Esophagus (tissue), 2 donors: ENCODE measurements at regions not wholly inside any gene's neighbourhood (a gene's known extent, or its start where the extent isn't known, plus 50 kb on each side); places are given as distances from the start of the nearest gene placed in this dataset.

Experiments used
- H3K27ac ChIP-seq, 2 donors: one replicate each; pipeline ENCODE4 v1.5.1; 2013; ENCODE audit warnings: low read depth in 2 of 2, mild to moderate bottlenecking in 2 of 2, inconsistent platforms in 1 of 2, low read length in 1 of 2, moderate library complexity in 1 of 2
- H3K27me3 ChIP-seq, 2 donors: one replicate each; pipeline ENCODE4 v1.6.1; 2013; ENCODE audit warnings: low read length in 2 of 2, control low read depth in 1 of 2, mild to moderate bottlenecking in 1 of 2; ENCODE audit not compliant: insufficient read depth in 2 of 2, control insufficient read depth in 1 of 2
- H3K36me3 ChIP-seq, 2 donors: one replicate each; pipeline ENCODE4 v1.6.1; 2013; ENCODE audit warnings: low read length in 1 of 2; ENCODE audit not compliant: control insufficient read depth in 2 of 2, insufficient read depth in 2 of 2
- H3K4me1 ChIP-seq, 2 donors: one replicate each; pipeline ENCODE4 v1.6.1; 2013; ENCODE audit warnings: low read length in 1 of 2; ENCODE audit not compliant: control insufficient read depth in 2 of 2, insufficient read depth in 2 of 2
- H3K4me3 ChIP-seq, 2 donors: one replicate each; pipeline ENCODE4 v1.5.1; 2013; ENCODE audit warnings: low read length in 2 of 2, mild to moderate bottlenecking in 2 of 2, low read depth in 1 of 2, moderate library complexity in 1 of 2
- H3K9me3 ChIP-seq, 2 donors: one replicate each; pipeline ENCODE4 v1.6.1; 2013; ENCODE audit warnings: mild to moderate bottlenecking in 2 of 2, low read depth in 1 of 2, low read length in 1 of 2, moderate library complexity in 1 of 2; ENCODE audit not compliant: control insufficient read depth in 2 of 2, insufficient read depth in 1 of 2
- WGBS, 2 donors: extraction: QIAGEN DNeasy Blood & Tissue Kit; methylation state at CpG; one replicate each; pipeline ENCODE4 v1.1.7; 2013; 5-methylcytosine and 5-hydroxymethylcytosine counted together
- donor health status: healthy with polysubstance abuse.
- donor health status: Bipolar disorder and iron deficiency.

GRCh38 chr21:35578347-35578782 is 482.0 kb downstream of the SETD4 start:
- Histone ChIP-seq H3K36me3 (no peaks in the 10 kb centered on the region), H3K4me1 (no peaks in the 10 kb centered on the region), H3K27me3 (no peaks in the 10 kb centered on the region), H3K4me3 (no peak overlapping the region), H3K27ac (no peak overlapping the region), H3K9me3 (no peaks in the 10 kb centered on the region)
- WGBS, 2 donors, result 53 to 67% methylated on average over 6 of the region's 6 CpGs

- H3K4me3 ChIP-seq, result no peak overlapping the region
- no peaks in the 10 kb centered on the region for H3K36me3 ChIP-seq
- H3K27ac ChIP-seq, result no peak overlapping the region
- 83% methylated on average over 3 of the region's 3 CpGs for WGBS, 2 donors
- no peaks in the 10 kb centered on the region for H3K9me3 ChIP-seq
- no peaks in the 10 kb centered on the region for H3K27me3 ChIP-seq
- H3K4me1 ChIP-seq, result no peaks in the 10 kb centered on the region
Measured at GRCh38 chr21:35575280-35575915, 484.9 kb downstream of the SETD4 start.

- H3K36me3 ChIP-seq, result no peaks in the 10 kb centered on the region
- no peak overlapping the region for H3K27ac ChIP-seq
- no peaks in the 10 kb centered on the region for H3K27me3 ChIP-seq
- 76 to 78% methylated on average over 6 of the region's 6 CpGs for WGBS, 2 donors
- H3K9me3 ChIP-seq, result no peaks in the 10 kb centered on the region
- H3K4me1 ChIP-seq, result no peaks in the 10 kb centered on the region
- H3K4me3 ChIP-seq, result no peak overlapping the region
Measured at GRCh38 chr21:35573472-35574374, 486.6 kb downstream of the SETD4 start.

GRCh38 chr21:35571910-35572309 is 488.4 kb downstream of the SETD4 start:
- Histone ChIP-seq H3K27ac (no peak overlapping the region), H3K36me3 (no peaks in the 10 kb centered on the region), H3K4me1 (no peaks in the 10 kb centered on the region), H3K4me3 (no peak overlapping the region), H3K9me3 (peaks cover 0 to under 1% of the 10 kb centered on the region in 2 donors), H3K27me3 (no peaks in the 10 kb centered on the region)
- 54 to 67% methylated on average over 7 of the region's 7 CpGs for WGBS, 2 donors

GRCh38 chr21:35568643-35569042 is 491.7 kb downstream of the SETD4 start:
- Histone ChIP-seq H3K9me3 (peaks cover 0 to 2% of the 10 kb centered on the region in 2 donors), H3K36me3 (no peaks in the 10 kb centered on the region), H3K4me3 (no peak overlapping the region), H3K27ac (no peak overlapping the region), H3K27me3 (no peaks in the 10 kb centered on the region), H3K4me1 (peaks cover 0 to 12% of the 10 kb centered on the region in 2 donors)
- WGBS, 2 donors, result 70 to 71% methylated on average over 5 of the region's 5 CpGs

- 95 to 96% methylated on average over 3 of the region's 3 CpGs for WGBS, 2 donors
- Histone ChIP-seq H3K36me3 (no peaks in the 10 kb centered on the region), H3K27me3 (no peaks in the 10 kb centered on the region), H3K9me3 (peaks cover 0 to 2% of the 10 kb centered on the region in 2 donors), H3K4me1 (peaks cover 0 to 12% of the 10 kb centered on the region in 2 donors), H3K27ac (no peak overlapping the region), H3K4me3 (no peak overlapping the region)
Measured at GRCh38 chr21:35566874-35567273, 493.5 kb downstream of the SETD4 start.

- 37 to 41% methylated on average over 5 of the region's 5 CpGs for WGBS, 2 donors
- Histone ChIP-seq H3K4me3 (no peak overlapping the region), H3K27me3 (no peaks in the 10 kb centered on the region), H3K4me1 (peaks cover 0 to 12% of the 10 kb centered on the region in 2 donors), H3K27ac (peak overlapping the region; percentile 64 to 79), H3K9me3 (peaks cover 0 to 2% of the 10 kb centered on the region in 2 donors), H3K36me3 (no peaks in the 10 kb centered on the region)
Measured at GRCh38 chr21:35565204-35565611, 495.1 kb downstream of the SETD4 start.

- peaks cover 0 to 2% of the 10 kb centered on the region in 2 donors for H3K9me3 ChIP-seq
- H3K27me3 ChIP-seq, result no peaks in the 10 kb centered on the region
- H3K27ac ChIP-seq, result no peak overlapping the region
- no peaks in the 10 kb centered on the region for H3K36me3 ChIP-seq
- 53 to 54% methylated on average over 10 of the region's 10 CpGs for WGBS, 2 donors
- H3K4me1 ChIP-seq, result peaks cover 0 to 12% of the 10 kb centered on the region in 2 donors
- H3K4me3 ChIP-seq, result no peak overlapping the region
Measured at GRCh38 chr21:35563885-35564451, 496.4 kb downstream of the SETD4 start.

- H3K9me3 ChIP-seq, result peaks cover 0 to 2% of the 10 kb centered on the region in 2 donors
- H3K4me3 ChIP-seq, result no peak overlapping the region
- peaks cover 0 to 12% of the 10 kb centered on the region in 2 donors for H3K4me1 ChIP-seq
- no peaks in the 10 kb centered on the region for H3K27me3 ChIP-seq
- H3K36me3 ChIP-seq, result no peaks in the 10 kb centered on the region
- WGBS, 2 donors, result 86 to 90% methylated on average over 5 of the region's 5 CpGs
- H3K27ac ChIP-seq, result no peak overlapping the region
Measured at GRCh38 chr21:35562876-35563275, 497.4 kb downstream of the SETD4 start.
